Large intestine (tissue), 3 donors: ENCODE measurements at regions not wholly inside any gene's neighbourhood (a gene's known extent, or its start where the extent isn't known, plus 50 kb on each side); places are given as distances from the start of the nearest gene placed in this dataset.
A peak's percentile ranks its signal among the peaks of the same experiment; 100 is the strongest.

Experiments
- DNase-seq, 2 donors: peaks; one replicate each; pipeline versions ENCODE4 v3.0.0 to v3.0.0-alpha.2; 2013
- H3K27ac ChIP-seq: one replicate; pipeline ENCODE4 v1.5.1; 2013; ENCODE audit warnings: low read length
- H3K27me3 ChIP-seq: 2 replicates; pipeline ENCODE4 v1.6.1; 2013; ENCODE audit warnings: low read length; ENCODE audit not compliant: control insufficient read depth, insufficient read depth
- H3K36me3 ChIP-seq: 2 replicates; pipeline ENCODE4 v1.6.1; 2013; ENCODE audit warnings: low read length; ENCODE audit not compliant: control insufficient read depth, insufficient read depth
- H3K4me1 ChIP-seq: one replicate; pipeline ENCODE4 v1.6.1; 2013; ENCODE audit warnings: low read length; ENCODE audit not compliant: control insufficient read depth, insufficient read depth
- H3K4me3 ChIP-seq: one replicate; pipeline ENCODE4 v1.5.1; 2013; ENCODE audit warnings: low read length
- H3K9me3 ChIP-seq: one replicate; pipeline ENCODE4 v1.6.1; 2013; ENCODE audit warnings: mild to moderate bottlenecking, low read depth, low read length, moderate library complexity; ENCODE audit not compliant: control insufficient read depth
- WGBS: methylation state at CpG from one replicate; pipeline ENCODE4 v1.1.5; 2013; ENCODE audit warnings: low lambda C conversion rate; ENCODE audit not compliant: insufficient coverage; 5-methylcytosine and 5-hydroxymethylcytosine counted together

- no peak for DNase-seq
- Histone ChIP-seq H3K9me3 (no peaks in the 10 kb centered on the region), H3K4me3 (no peak overlapping the region), H3K4me1 (no peaks in the 10 kb centered on the region), H3K27ac (no peak overlapping the region), H3K27me3 (no peaks in the 10 kb centered on the region), H3K36me3 (no peaks in the 10 kb centered on the region)
These were observed 95.2 kb downstream of the RASSF9 start for GRCh38 chr12:85741046-85741445.

GRCh38 chr12:85747941-85748495, 88.2 kb downstream of the RASSF9 start:
- WGBS: 8% methylated on average over 2 of the region's 3 CpGs
- Histone ChIP-seq H3K4me3 (no peak overlapping the region), H3K27me3 (no peaks in the 10 kb centered on the region), H3K36me3 (no peaks in the 10 kb centered on the region), H3K27ac (no peak overlapping the region), H3K4me1 (no peaks in the 10 kb centered on the region), H3K9me3 (no peaks in the 10 kb centered on the region)
- peak; percentile 22 to 58 for DNase-seq
